Mesenchymal stem cell (in vitro differentiated cells and primary cell): ENCODE measurements at regions not wholly inside any gene's neighbourhood (a gene's known extent, or its start where the extent isn't known, plus 50 kb on each side); places are given as distances from the start of the nearest gene placed in this dataset.

Experiments
- DNase-seq: peaks from one replicate; pipeline ENCODE4 v3.0.0-alpha.2; 2013
- H2AFZ ChIP-seq: one replicate; pipeline ENCODE4 v1.6.1; 2013; ENCODE audit warnings: low read depth, mild to moderate bottlenecking, control low read depth, inconsistent platforms, low read length, moderate library complexity
- H2AK5ac ChIP-seq: 2 replicates; pipeline ENCODE4 v1.6.1; 2013; ENCODE audit warnings: low read length, moderate library complexity, mild to moderate bottlenecking, inconsistent platforms; ENCODE audit not compliant: severe bottlenecking
- H2BK120ac ChIP-seq: one replicate; pipeline ENCODE4 v1.6.1; 2013; ENCODE audit warnings: low read depth, mild to moderate bottlenecking, inconsistent platforms, low read length, moderate library complexity
- H2BK12ac ChIP-seq, 2 experiments: one replicate each; pipeline ENCODE4 v1.6.1; 2013; ENCODE audit warnings: inconsistent platforms in 2 of 2, low read length in 2 of 2, mild to moderate bottlenecking in 2 of 2, moderate library complexity in 2 of 2, control low read depth in 1 of 2
- H2BK15ac ChIP-seq: one replicate; pipeline ENCODE4 v1.6.1; 2013; ENCODE audit warnings: mild to moderate bottlenecking, low read depth, inconsistent platforms; ENCODE audit not compliant: poor library complexity, severe bottlenecking
- H2BK5ac ChIP-seq: 2 replicates; pipeline ENCODE4 v1.6.1; 2013; ENCODE audit warnings: low read depth, mild to moderate bottlenecking, low read length, control low read depth, inconsistent platforms; ENCODE audit not compliant: poor library complexity, severe bottlenecking
- H3K14ac ChIP-seq, 2 experiments: one replicate each; pipeline ENCODE4 v1.6.1; 2013; ENCODE audit warnings: inconsistent platforms in 2 of 2, low read length in 2 of 2, control low read depth in 1 of 2, mild to moderate bottlenecking in 1 of 2, moderate library complexity in 1 of 2
- H3K18ac ChIP-seq, 2 experiments: one replicate each; pipeline ENCODE4 v1.6.1; 2013; ENCODE audit warnings: inconsistent platforms in 2 of 2, low read length in 2 of 2, control low read depth in 1 of 2, low read depth in 1 of 2, mild to moderate bottlenecking in 1 of 2
- H3K23ac ChIP-seq, 2 experiments: one replicate each; pipeline ENCODE4 v1.6.1; 2013; ENCODE audit warnings: inconsistent platforms in 2 of 2, low read length in 2 of 2, mild to moderate bottlenecking in 2 of 2, moderate library complexity in 2 of 2, control low read depth in 1 of 2
- H3K27ac ChIP-seq: 2 replicates; pipeline ENCODE4 v1.5.1; 2013; ENCODE audit warnings: mild to moderate bottlenecking, moderate library complexity, low read length, control low read depth, inconsistent platforms; ENCODE audit not compliant: poor library complexity, severe bottlenecking
- H3K27me3 ChIP-seq, 2 experiments: 2 replicates each; pipeline versions ENCODE4 v1.6.1 to v1.7.0; 2013; ENCODE audit warnings: low read length in 2 of 2, mild to moderate bottlenecking in 2 of 2, moderate library complexity in 2 of 2, control low read depth in 1 of 2, inconsistent platforms in 1 of 2; ENCODE audit not compliant: control insufficient read depth in 1 of 2, insufficient read depth in 1 of 2
- H3K36me3 ChIP-seq, 2 experiments: 2 replicates each; pipeline versions ENCODE4 v1.6.1 to v1.7.0; 2013; ENCODE audit warnings: low read length in 2 of 2, control low read depth in 1 of 2, inconsistent platforms in 1 of 2, low read depth in 1 of 2, mild to moderate bottlenecking in 1 of 2; ENCODE audit not compliant: insufficient read depth in 2 of 2, control insufficient read depth in 1 of 2
- H3K4ac ChIP-seq, 2 experiments: one replicate each; pipeline ENCODE4 v1.6.1; 2013; ENCODE audit warnings: inconsistent platforms in 2 of 2, low read length in 2 of 2, mild to moderate bottlenecking in 2 of 2, moderate library complexity in 2 of 2, control low read depth in 1 of 2, low read depth in 1 of 2
- H3K4me1 ChIP-seq: 2 replicates; pipeline ENCODE4 v1.6.1; 2013; ENCODE audit warnings: low read depth, low read length, control low read depth; ENCODE audit not compliant: control insufficient read depth, insufficient read depth
- H3K4me2 ChIP-seq: 2 replicates; pipeline ENCODE4 v1.6.1; 2013; ENCODE audit warnings: low read length, mild to moderate bottlenecking, inconsistent platforms; ENCODE audit not compliant: poor library complexity, severe bottlenecking
- H3K4me3 ChIP-seq, 2 experiments: 2 replicates each; pipeline versions ENCODE4 v1.5.1 to v1.7.0; 2013; ENCODE audit warnings: low read length in 2 of 2, mild to moderate bottlenecking in 2 of 2, control low read depth in 1 of 2, low read depth in 1 of 2; ENCODE audit not compliant: insufficient read depth in 1 of 2
- H3K79me1 ChIP-seq: replicated peaks from 2 replicates; pipeline ENCODE4 v1.6.1; 2013; ENCODE audit warnings: mild to moderate bottlenecking, control low read depth, low read length, inconsistent platforms; ENCODE audit not compliant: poor library complexity, severe bottlenecking
- H3K9ac ChIP-seq: 2 replicates; pipeline ENCODE4 v1.7.0; 2013; ENCODE audit warnings: mild to moderate bottlenecking, low read length, moderate library complexity
- H3K9me3 ChIP-seq: 2 replicates; pipeline ENCODE4 v1.7.0; 2013; ENCODE audit warnings: mild to moderate bottlenecking, low read length; ENCODE audit not compliant: control insufficient read depth
- H4K8ac ChIP-seq: one replicate; pipeline ENCODE4 v1.6.1; 2013; ENCODE audit warnings: inconsistent platforms, mild to moderate bottlenecking, low read length, moderate library complexity
- H4K91ac ChIP-seq: one replicate; pipeline ENCODE4 v1.6.1; 2013; ENCODE audit warnings: mild to moderate bottlenecking, low read length, inconsistent platforms
- WGBS: methylation state at CpG from one replicate; pipeline ENCODE4 v1.1.7; 2013; ENCODE audit warnings: mixed read lengths; 5-methylcytosine and 5-hydroxymethylcytosine counted together

DNA sequence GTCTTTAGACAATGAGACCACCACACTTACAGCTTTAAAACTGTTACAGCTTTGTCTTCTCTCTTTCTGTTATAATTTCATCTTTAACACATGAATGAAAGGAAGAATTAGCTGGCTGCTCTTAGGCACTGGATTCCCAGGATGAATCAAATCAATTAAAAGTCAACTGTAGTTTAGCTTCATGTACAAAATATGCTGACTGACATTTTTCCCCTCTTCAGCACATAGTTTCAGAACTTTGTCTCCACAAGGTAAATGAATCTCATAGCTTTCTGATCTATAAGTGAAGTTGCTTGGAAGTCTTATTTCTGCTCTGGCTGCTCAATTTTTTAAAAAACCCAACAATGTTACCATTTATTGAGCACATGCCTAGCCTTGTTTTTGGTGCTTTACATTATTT lies 293.8 kb downstream of the GRIN2B start:
- no peak overlapping the region for H2BK15ac ChIP-seq
- no peak overlapping the region for H3K9ac ChIP-seq
- no peak overlapping the region for H2BK5ac ChIP-seq
- DNase-seq, result no peak
- H4K8ac ChIP-seq, result no peak overlapping the region
- H3K18ac ChIP-seq, result no peak overlapping the region
- no peak overlapping the region for H2AK5ac ChIP-seq
- no peak overlapping the region for H2BK12ac ChIP-seq
- H3K4me2 ChIP-seq, result no peak overlapping the region
- H3K14ac ChIP-seq, result no peak overlapping the region
- no peak overlapping the region for H3K4me3 ChIP-seq
- no peak overlapping the region for H2BK120ac ChIP-seq
- no peaks in the 10 kb centered on the region for H3K9me3 ChIP-seq
- no peak overlapping the region for H3K23ac ChIP-seq
- no peak overlapping the region for H3K27ac ChIP-seq
- H3K36me3 ChIP-seq, result no peaks in the 10 kb centered on the region
- no peaks in the 10 kb centered on the region for H3K79me1 ChIP-seq
- H2AFZ ChIP-seq, result no peak overlapping the region
- no peak overlapping the region for H3K4ac ChIP-seq
- H3K27me3 ChIP-seq, result no peaks in the 10 kb centered on the region
- no peak overlapping the region for H4K91ac ChIP-seq
- H3K4me1 ChIP-seq, result no peaks in the 10 kb centered on the region

DNA sequence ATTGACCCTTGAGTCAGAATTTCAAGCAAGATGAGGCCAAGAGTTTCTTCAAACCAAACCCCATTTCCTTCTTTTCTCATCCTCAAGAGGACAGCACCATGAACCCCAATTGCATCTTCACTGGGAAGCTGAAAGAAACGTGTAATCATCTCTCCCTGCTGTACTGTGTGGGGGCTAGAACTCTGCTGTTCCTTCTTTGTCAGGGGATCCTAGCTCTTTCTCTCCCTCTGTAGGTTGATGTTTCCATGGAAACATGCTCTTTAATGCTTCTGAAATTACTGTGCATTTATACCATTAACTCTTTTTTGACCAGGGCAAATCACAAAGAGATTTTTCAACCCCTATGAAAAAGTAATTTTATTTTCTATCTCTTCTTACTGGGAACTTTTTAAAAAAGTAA lies 295.1 kb downstream of the GRIN2B start:
- Histone ChIP-seq H4K8ac (no peak overlapping the region), H3K23ac (no peak overlapping the region), H2AK5ac (no peak overlapping the region), H3K4me1 (no peaks in the 10 kb centered on the region), H3K9ac (no peak overlapping the region), H3K27me3 (no peaks in the 10 kb centered on the region), H4K91ac (no peak overlapping the region), H3K4me3 (no peak overlapping the region), H3K4ac (no peak overlapping the region), H3K4me2 (no peak overlapping the region), H2BK15ac (no peak overlapping the region), H3K79me1 (no peaks in the 10 kb centered on the region), H3K14ac (no peak overlapping the region), H2AFZ (no peak overlapping the region), H3K27ac (no peak overlapping the region), H3K18ac (no peak overlapping the region), H2BK12ac (no peak overlapping the region), H3K36me3 (no peaks in the 10 kb centered on the region), H3K9me3 (no peaks in the 10 kb centered on the region), H2BK5ac (no peak overlapping the region), H2BK120ac (no peak overlapping the region)
- DNase-seq, result no peak
- 0% methylated on average over 1 of the region's 1 CpG for WGBS

DNA sequence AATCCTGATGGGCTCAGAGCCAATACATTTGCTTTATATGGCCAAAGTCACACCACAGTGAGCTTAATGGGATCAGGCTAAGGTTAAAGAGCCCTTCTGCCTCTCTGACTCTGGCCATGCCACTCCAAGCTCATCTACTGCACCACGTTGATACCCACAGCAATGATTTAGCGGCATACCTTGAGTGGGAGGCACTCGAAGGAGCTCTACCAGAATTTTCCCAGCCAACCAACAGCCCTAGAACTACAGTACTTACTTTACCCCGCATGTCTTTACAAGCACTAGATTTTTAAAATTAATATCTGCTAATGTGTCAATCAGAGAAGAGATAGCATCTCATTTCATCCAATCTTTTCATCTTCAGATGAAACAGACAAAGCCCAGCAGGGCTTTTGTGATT lies 300.5 kb downstream of the GRIN2B start:
- Histone ChIP-seq H2AK5ac (no peak overlapping the region), H3K14ac (no peak overlapping the region), H3K4ac (no peak overlapping the region), H2AFZ (no peak overlapping the region), H2BK5ac (no peak overlapping the region), H3K9me3 (no peaks in the 10 kb centered on the region), H2BK15ac (no peak overlapping the region), H4K91ac (no peak overlapping the region), H2BK120ac (no peak overlapping the region), H3K4me1 (no peaks in the 10 kb centered on the region), H3K27ac (no peak overlapping the region), H3K4me2 (no peak overlapping the region), H3K9ac (no peak overlapping the region), H3K4me3 (no peak overlapping the region), H4K8ac (no peak overlapping the region), H3K23ac (no peak overlapping the region), H3K36me3 (no peaks in the 10 kb centered on the region), H3K79me1 (no peaks in the 10 kb centered on the region), H3K18ac (no peak overlapping the region), H3K27me3 (peaks cover 0 to 4% of the 10 kb centered on the region in 2 experiments), H2BK12ac (no peak overlapping the region)
- no peak for DNase-seq
- 71% methylated on average over 3 of the region's 4 CpGs for WGBS

DNA sequence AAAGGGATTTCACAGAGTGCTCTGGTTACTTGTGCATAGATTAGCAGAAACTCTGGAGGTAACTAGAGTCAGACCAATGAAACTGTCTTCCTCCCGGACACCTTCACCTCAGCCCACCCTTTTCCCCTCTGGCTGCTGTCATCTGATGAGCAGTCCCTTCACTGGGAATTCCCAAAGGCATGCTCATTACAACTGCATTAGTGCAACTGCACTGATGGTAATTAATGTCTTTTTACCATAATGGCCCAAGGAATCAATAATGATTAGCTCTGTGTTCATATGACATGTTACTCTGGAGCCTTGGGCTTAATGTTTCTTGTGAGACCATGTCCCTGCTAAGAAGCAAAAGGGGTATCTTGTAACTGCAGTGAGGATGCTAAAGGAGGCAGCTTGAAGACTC lies 304.5 kb downstream of the GRIN2B start:
- Histone ChIP-seq H3K4me1 (no peaks in the 10 kb centered on the region), H3K9me3 (no peaks in the 10 kb centered on the region), H4K91ac (no peak overlapping the region), H2AFZ (no peak overlapping the region), H2BK120ac (no peak overlapping the region), H3K23ac (no peak overlapping the region), H3K4ac (no peak overlapping the region), H3K4me2 (no peak overlapping the region), H3K4me3 (no peak overlapping the region), H2BK15ac (no peak overlapping the region), H2AK5ac (no peak overlapping the region), H3K27ac (no peak overlapping the region), H3K27me3 (peaks cover 4% of the 10 kb centered on the region in 2 experiments), H2BK5ac (no peak overlapping the region), H4K8ac (no peak overlapping the region), H2BK12ac (no peak overlapping the region), H3K79me1 (no peaks in the 10 kb centered on the region), H3K14ac (no peak overlapping the region), H3K9ac (no peak overlapping the region), H3K36me3 (no peaks in the 10 kb centered on the region), H3K18ac (no peak overlapping the region)
- WGBS, result 50% methylated on average over 1 of the region's 1 CpG
- no peak for DNase-seq
